ENCODE measurements at regions not wholly inside any gene's neighbourhood (a gene's known extent, or its start where the extent isn't known, plus 50 kb on each side); places are given as distances from the start of the nearest gene placed in this dataset.
A peak's percentile ranks its signal among the peaks of the same experiment; 100 is the strongest.

GRCh38 chr7:125098377-125098970 lies 168.8 kb upstream of the POT1 start:
- no peaks in the 10 kb centered on the region for H3K9me3 Mint-ChIP-seq
- no peak for ATAC-seq
- no peaks in the 10 kb centered on the region for H3F3A ChIP-seq (replicated peaks; ENCODE audit: low read depth)

DNA sequence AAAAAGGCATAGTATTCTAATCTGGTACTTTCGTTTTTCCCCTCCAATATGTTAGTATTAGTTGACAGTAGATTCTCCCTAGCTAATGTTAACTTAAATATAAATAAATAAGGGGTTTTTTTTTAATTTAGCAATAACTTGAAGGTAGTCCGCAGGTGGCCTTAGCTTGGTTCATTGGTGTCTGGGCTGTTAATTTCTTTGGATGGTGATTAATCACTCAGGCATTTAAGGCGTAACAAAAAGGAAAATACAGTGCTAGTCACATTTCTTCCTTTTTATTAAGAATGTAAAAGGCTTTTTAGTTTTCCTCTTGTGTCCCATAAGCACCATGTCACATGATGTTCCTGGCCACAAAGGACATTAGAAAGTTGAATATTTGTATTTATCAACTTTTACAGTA lies 161.0 kb upstream of the POT1 start:
- DNase-seq (ENCODE audit: low spot score) = peak; percentile 6
- Histone ChIP-seq H3K4me1 (ENCODE audit: insufficient read depth) (peaks cover 11% of the 10 kb centered on the region; the same call in 1 of the 2 replicates), H3K79me2 (replicated peaks; ENCODE audit: insufficient read depth) (no peaks in the 10 kb centered on the region), H3K9me2 (ENCODE audit: insufficient read depth) (no peaks in the 10 kb centered on the region), H3F3A (replicated peaks; ENCODE audit: low read depth) (no peaks in the 10 kb centered on the region), H3K4me2 (no peak overlapping the region), H3K4me3 (no peak overlapping the region), H2AFZ (no peak overlapping the region), H3K27me3 (ENCODE audit: insufficient read depth) (no peaks in the 10 kb centered on the region), H3K36me3 (ENCODE audit: insufficient read depth) (no peaks in the 10 kb centered on the region), H3K27ac (ENCODE audit: low read depth) (no peak overlapping the region), H4K20me1 (replicated peaks; ENCODE audit: insufficient read depth) (no peaks in the 10 kb centered on the region)
- Mint-ChIP-seq H3K4me1 (peaks cover 15% of the 10 kb centered on the region; the same call in 2 of the 3 replicates), H3K36me3 (ENCODE audit: low read depth) (no peaks in the 10 kb centered on the region), H3K27me3 (ENCODE audit: insufficient read depth, low read depth, poor library complexity) (no peaks in the 10 kb centered on the region), H3K27ac (no peak overlapping the region), H3K4me3 (no peak overlapping the region), H3K9me3 (no peaks in the 10 kb centered on the region)
- TF ChIP-seq ZNF331 (CRISPR knock-in tag; IDR thresholded peaks at IDR 0.05; ENCODE audit: low read depth) = no peak
- ATAC-seq = no peak

More at GRCh38 chr7:125098377-125098970, 168.8 kb upstream of the POT1 start:
- H3K27me3 ChIP-seq (ENCODE audit: insufficient read depth) = no peaks in the 10 kb centered on the region
- Mint-ChIP-seq H3K27ac (no peak overlapping the region), H3K4me1 (peaks cover 8% of the 10 kb centered on the region; the same call in 2 of the 3 replicates), H3K36me3 (ENCODE audit: low read depth) (no peaks in the 10 kb centered on the region), H3K27me3 (ENCODE audit: insufficient read depth, low read depth, poor library complexity) (no peaks in the 10 kb centered on the region), H3K4me3 (no peak overlapping the region)
- no peaks in the 10 kb centered on the region for H3K36me3 ChIP-seq (ENCODE audit: insufficient read depth)
- H3K4me2 ChIP-seq = no peak overlapping the region
- no peak overlapping the region for H2AFZ ChIP-seq
- H4K20me1 ChIP-seq (replicated peaks; ENCODE audit: insufficient read depth) = no peaks in the 10 kb centered on the region
- no peak for DNase-seq (ENCODE audit: low spot score)
- H3K27ac ChIP-seq (ENCODE audit: low read depth) = no peak overlapping the region
- H3K4me1 ChIP-seq (ENCODE audit: insufficient read depth) = peaks cover 8% of the 10 kb centered on the region; the same call in 1 of the 2 replicates
- H3K79me2 ChIP-seq (replicated peaks; ENCODE audit: insufficient read depth) = no peaks in the 10 kb centered on the region
- TF ChIP-seq, protein P1, sequence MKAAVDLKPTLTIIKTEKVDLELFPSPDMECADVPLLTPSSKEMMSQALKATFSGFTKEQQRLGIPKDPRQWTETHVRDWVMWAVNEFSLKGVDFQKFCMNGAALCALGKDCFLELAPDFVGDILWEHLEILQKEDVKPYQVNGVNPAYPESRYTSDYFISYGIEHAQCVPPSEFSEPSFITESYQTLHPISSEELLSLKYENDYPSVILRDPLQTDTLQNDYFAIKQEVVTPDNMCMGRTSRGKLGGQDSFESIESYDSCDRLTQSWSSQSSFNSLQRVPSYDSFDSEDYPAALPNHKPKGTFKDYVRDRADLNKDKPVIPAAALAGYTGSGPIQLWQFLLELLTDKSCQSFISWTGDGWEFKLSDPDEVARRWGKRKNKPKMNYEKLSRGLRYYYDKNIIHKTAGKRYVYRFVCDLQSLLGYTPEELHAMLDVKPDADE (IDR thresholded peaks at IDR 0.05) = no peak
- no peak for TF ChIP-seq ZNF114 (CRISPR knock-in tag; IDR thresholded peaks at IDR 0.05)
- no peak for TF ChIP-seq EZH2 (IDR thresholded peaks at IDR 0.05; ENCODE audit: low read depth, unreplicated experiment)
- no peak for TF ChIP-seq STAT1 (IDR thresholded peaks at IDR 0.05; ENCODE audit: unreplicated experiment)
- TF ChIP-seq ZNF331 (CRISPR knock-in tag; IDR thresholded peaks at IDR 0.05; ENCODE audit: low read depth) = no peak
- no peaks in the 10 kb centered on the region for H3K9me2 ChIP-seq (ENCODE audit: insufficient read depth)
- H3K4me3 ChIP-seq = no peak overlapping the region

- no peaks in the 10 kb centered on the region for H3K27me3 Mint-ChIP-seq (ENCODE audit: insufficient read depth, low read depth, poor library complexity)
- H3K79me2 ChIP-seq (replicated peaks; ENCODE audit: insufficient read depth) = no peaks in the 10 kb centered on the region
- peaks cover 7% of the 10 kb centered on the region; the same call in 2 of the 3 replicates for H3K4me1 Mint-ChIP-seq
- H3K4me1 ChIP-seq (ENCODE audit: insufficient read depth) = 0 out of 2 replicates have a peak, but pooled peaks cover 4% of the 10 kb centered on the region
- no peaks in the 10 kb centered on the region for H3K36me3 ChIP-seq (ENCODE audit: insufficient read depth)
- no peak overlapping the region for H3K27ac ChIP-seq (ENCODE audit: low read depth)
- no peak overlapping the region for H3K4me3 Mint-ChIP-seq
- no peaks in the 10 kb centered on the region for H4K20me1 ChIP-seq (replicated peaks; ENCODE audit: insufficient read depth)
- no peak for DNase-seq (ENCODE audit: low spot score)
- no peaks in the 10 kb centered on the region for H3F3A ChIP-seq (replicated peaks; ENCODE audit: low read depth)
- no peaks in the 10 kb centered on the region for H3K9me3 Mint-ChIP-seq
- H3K4me3 ChIP-seq = no peak overlapping the region
- no peak overlapping the region for H3K27ac Mint-ChIP-seq
- H2AFZ ChIP-seq = no peak overlapping the region
- H3K36me3 Mint-ChIP-seq (ENCODE audit: low read depth) = no peaks in the 10 kb centered on the region
- H3K4me2 ChIP-seq = no peak overlapping the region
- H3K27me3 ChIP-seq (ENCODE audit: insufficient read depth) = no peaks in the 10 kb centered on the region
- H3K9me2 ChIP-seq (ENCODE audit: insufficient read depth) = no peaks in the 10 kb centered on the region
- no peak for ATAC-seq
- TF ChIP-seq ZNF331 (CRISPR knock-in tag; IDR thresholded peaks at IDR 0.05; ENCODE audit: low read depth) (no peak), CTCF (conservative IDR thresholded peaks at IDR 0.05; ENCODE audit: low read depth in 2 of 2) (no peak), POLR2AphosphoS5 (IDR thresholded peaks at IDR 0.05; ENCODE audit: low read depth) (no peak), EZH2 (IDR thresholded peaks at IDR 0.05; ENCODE audit: low read depth, unreplicated experiment) (no peak), EZH2phosphoT487 (IDR thresholded peaks at IDR 0.05; ENCODE audit: unreplicated experiment) (no peak)
These were observed 159.5 kb upstream of the POT1 start for GRCh38 chr7:125089171-125089570.

Data from GM23338 (cell line).